ENCODE measurements at regions not wholly inside any gene's neighbourhood (a gene's known extent, or its start where the extent isn't known, plus 50 kb on each side); places are given as distances from the start of the nearest gene placed in this dataset.

- DNase-seq (ENCODE audit: low read depth in 2 of 2): no peak
These were observed 212.3 kb upstream of the NCAM1 start for GRCh38 chr11:112748713-112749543.

GRCh38 chr11:112751329-112751728, 209.9 kb upstream of the NCAM1 start:
- DNase-seq (ENCODE audit: low read depth in 2 of 2): no peak

GRCh38 chr11:112751772-112752171, 209.4 kb upstream of the NCAM1 start:
- DNase-seq (ENCODE audit: low read depth in 2 of 2): no peak

- no peak for DNase-seq (ENCODE audit: low read depth in 2 of 2)
These were observed 208.7 kb upstream of the NCAM1 start for GRCh38 chr11:112752563-112752962.

- no peak for DNase-seq (ENCODE audit: low read depth in 2 of 2)
These were observed 207.5 kb upstream of the NCAM1 start for GRCh38 chr11:112753706-112754105.

GRCh38 chr11:112759418-112759817, 201.8 kb upstream of the NCAM1 start:
- DNase-seq (ENCODE audit: low read depth in 2 of 2): no peak

GRCh38 chr11:112760396-112761059, 200.7 kb upstream of the NCAM1 start:
- no peak for DNase-seq (ENCODE audit: low read depth in 2 of 2)

GRCh38 chr11:112761911-112762706, 199.1 kb upstream of the NCAM1 start:
- no peak for DNase-seq (ENCODE audit: low read depth in 2 of 2)

- DNase-seq (ENCODE audit: low read depth in 2 of 2): no peak
These were observed 198.5 kb upstream of the NCAM1 start for GRCh38 chr11:112762707-112763090.

- DNase-seq (ENCODE audit: low read depth in 2 of 2): no peak
These were observed 195.9 kb upstream of the NCAM1 start for GRCh38 chr11:112765337-112765736.

GRCh38 chr11:112769170-112769569, 192.1 kb upstream of the NCAM1 start:
- DNase-seq (ENCODE audit: low read depth in 2 of 2): no peak

GRCh38 chr11:112769584-112769983, 191.6 kb upstream of the NCAM1 start:
- DNase-seq (ENCODE audit: low read depth in 2 of 2): no peak

GRCh38 chr11:112770033-112770432, 191.2 kb upstream of the NCAM1 start:
- DNase-seq (ENCODE audit: low read depth in 2 of 2): no peak

- DNase-seq (ENCODE audit: low read depth in 2 of 2): no peak
These were observed 190.7 kb upstream of the NCAM1 start for GRCh38 chr11:112770487-112770886.

- no peak for DNase-seq (ENCODE audit: low read depth in 2 of 2)
These were observed 189.4 kb upstream of the NCAM1 start for GRCh38 chr11:112771851-112772250.

GRCh38 chr11:112773264-112773663, 188.0 kb upstream of the NCAM1 start:
- DNase-seq (ENCODE audit: low read depth in 2 of 2): no peak

- DNase-seq (ENCODE audit: low read depth in 2 of 2): no peak
These were observed 184.4 kb upstream of the NCAM1 start for GRCh38 chr11:112776834-112777233.

GRCh38 chr11:112777283-112777751, 183.9 kb upstream of the NCAM1 start:
- DNase-seq (ENCODE audit: low read depth in 2 of 2): no peak

- DNase-seq (ENCODE audit: low read depth in 2 of 2): no peak
These were observed 182.9 kb upstream of the NCAM1 start for GRCh38 chr11:112778091-112778876.

GRCh38 chr11:112778877-112779266, 182.3 kb upstream of the NCAM1 start:
- no peak for DNase-seq (ENCODE audit: low read depth in 2 of 2)

- DNase-seq (ENCODE audit: low read depth in 2 of 2): no peak
These were observed 180.7 kb upstream of the NCAM1 start for GRCh38 chr11:112780351-112781087.
